ENCODE measurements at regions not wholly inside any gene's neighbourhood (a gene's known extent, or its start where the extent isn't known, plus 50 kb on each side); places are given as distances from the start of the nearest gene placed in this dataset.

DNA sequence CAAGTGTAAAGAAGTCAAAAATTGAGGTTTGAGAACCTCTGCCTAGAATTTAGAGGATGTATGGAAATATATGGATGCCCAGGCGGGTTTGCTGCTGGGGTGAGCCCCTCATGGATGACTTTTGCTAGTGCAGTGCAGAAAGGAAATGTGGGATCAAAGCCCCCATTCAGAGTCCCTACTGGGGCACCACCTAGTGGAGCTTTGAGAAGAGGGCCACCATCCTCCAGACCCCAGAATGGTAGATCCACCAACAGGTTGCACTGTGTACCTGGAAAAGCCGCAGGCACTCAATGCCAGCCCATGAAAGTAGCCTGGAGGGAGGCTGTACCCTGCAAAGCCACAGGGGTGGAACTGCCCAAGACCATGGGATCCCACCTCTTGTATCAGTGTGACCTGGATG, 330.7 kb upstream of the DPYD start:
- POLR2A ChIA-PET, result no interaction called here
- CTCF ChIA-PET, result interaction anchor here (0.7 to 1.0 kb wide), 4 partner anchors 9 to 184 kb away, joined by 3 to 4 read pairs (median 3); no protein-coding TSS in a partner anchor

DNA sequence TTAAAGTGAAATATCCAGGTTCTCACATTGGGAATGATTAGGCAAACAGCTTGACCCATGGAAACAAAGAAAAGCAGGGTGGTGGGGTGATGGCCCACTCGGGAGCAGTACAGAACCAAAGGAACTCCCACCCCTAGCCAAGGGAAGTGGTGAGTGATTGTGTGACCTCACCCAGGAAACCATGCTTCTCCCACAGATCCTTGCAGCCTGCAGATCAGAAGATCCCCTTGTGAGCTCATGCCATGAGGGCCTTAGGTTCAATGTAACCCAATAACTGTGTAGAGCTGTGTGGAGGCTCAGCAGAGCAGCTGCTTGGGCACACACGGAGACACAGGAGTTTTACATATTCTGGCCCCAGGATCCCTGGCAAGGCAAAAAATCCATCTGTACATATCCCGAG, 311.8 kb upstream of the DPYD start:
- Histone ChIP-seq H3K4me1 (ENCODE audit: control insufficient read depth, insufficient read depth, low read length) (no peaks in the 10 kb centered on the region), H3K27ac (ENCODE audit: extremely low read depth, low read depth, low read length) (no peak overlapping the region), H3K4me3 (ENCODE audit: low read depth, low read length) (no peak overlapping the region), H3K9me3 (ENCODE audit: control insufficient read depth, insufficient read depth, low read depth, low read length) (no peaks in the 10 kb centered on the region), H3K36me3 (ENCODE audit: control insufficient read depth in 2 of 2, insufficient read depth in 1 of 2, low read length in 2 of 2) (no peaks in the 10 kb centered on the region)
- TF ChIP-seq ZNF600 (tag by site-specific recombination; IDR thresholded peaks at IDR 0.05) (no peak), ZNF366 (tag by site-specific recombination; conservative IDR thresholded peaks at IDR 0.05) (no peak), ZNF654 (tag by site-specific recombination; IDR thresholded peaks at IDR 0.05; ENCODE audit: low read depth) (no peak)
- TF ChIP-seq, protein P1, sequence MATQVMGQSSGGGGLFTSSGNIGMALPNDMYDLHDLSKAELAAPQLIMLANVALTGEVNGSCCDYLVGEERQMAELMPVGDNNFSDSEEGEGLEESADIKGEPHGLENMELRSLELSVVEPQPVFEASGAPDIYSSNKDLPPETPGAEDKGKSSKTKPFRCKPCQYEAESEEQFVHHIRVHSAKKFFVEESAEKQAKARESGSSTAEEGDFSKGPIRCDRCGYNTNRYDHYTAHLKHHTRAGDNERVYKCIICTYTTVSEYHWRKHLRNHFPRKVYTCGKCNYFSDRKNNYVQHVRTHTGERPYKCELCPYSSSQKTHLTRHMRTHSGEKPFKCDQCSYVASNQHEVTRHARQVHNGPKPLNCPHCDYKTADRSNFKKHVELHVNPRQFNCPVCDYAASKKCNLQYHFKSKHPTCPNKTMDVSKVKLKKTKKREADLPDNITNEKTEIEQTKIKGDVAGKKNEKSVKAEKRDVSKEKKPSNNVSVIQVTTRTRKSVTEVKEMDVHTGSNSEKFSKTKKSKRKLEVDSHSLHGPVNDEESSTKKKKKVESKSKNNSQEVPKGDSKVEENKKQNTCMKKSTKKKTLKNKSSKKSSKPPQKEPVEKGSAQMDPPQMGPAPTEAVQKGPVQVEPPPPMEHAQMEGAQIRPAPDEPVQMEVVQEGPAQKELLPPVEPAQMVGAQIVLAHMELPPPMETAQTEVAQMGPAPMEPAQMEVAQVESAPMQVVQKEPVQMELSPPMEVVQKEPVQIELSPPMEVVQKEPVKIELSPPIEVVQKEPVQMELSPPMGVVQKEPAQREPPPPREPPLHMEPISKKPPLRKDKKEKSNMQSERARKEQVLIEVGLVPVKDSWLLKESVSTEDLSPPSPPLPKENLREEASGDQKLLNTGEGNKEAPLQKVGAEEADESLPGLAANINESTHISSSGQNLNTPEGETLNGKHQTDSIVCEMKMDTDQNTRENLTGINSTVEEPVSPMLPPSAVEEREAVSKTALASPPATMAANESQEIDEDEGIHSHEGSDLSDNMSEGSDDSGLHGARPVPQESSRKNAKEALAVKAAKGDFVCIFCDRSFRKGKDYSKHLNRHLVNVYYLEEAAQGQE (tag by site-specific recombination; IDR thresholded peaks at IDR 0.05), result no peak
- TF ChIP-seq, protein P2, sequence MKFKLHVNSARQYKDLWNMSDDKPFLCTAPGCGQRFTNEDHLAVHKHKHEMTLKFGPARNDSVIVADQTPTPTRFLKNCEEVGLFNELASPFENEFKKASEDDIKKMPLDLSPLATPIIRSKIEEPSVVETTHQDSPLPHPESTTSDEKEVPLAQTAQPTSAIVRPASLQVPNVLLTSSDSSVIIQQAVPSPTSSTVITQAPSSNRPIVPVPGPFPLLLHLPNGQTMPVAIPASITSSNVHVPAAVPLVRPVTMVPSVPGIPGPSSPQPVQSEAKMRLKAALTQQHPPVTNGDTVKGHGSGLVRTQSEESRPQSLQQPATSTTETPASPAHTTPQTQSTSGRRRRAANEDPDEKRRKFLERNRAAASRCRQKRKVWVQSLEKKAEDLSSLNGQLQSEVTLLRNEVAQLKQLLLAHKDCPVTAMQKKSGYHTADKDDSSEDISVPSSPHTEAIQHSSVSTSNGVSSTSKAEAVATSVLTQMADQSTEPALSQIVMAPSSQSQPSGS (tag by site-specific recombination; IDR thresholded peaks at IDR 0.05; ENCODE audit: low read depth), result no peak
- ChIA-PET POLR2A (no interaction called here), CTCF (no interaction called here)

More for the DNA sequence above, 330.7 kb upstream of the DPYD start:
- H3K36me3 ChIP-seq (ENCODE audit: control insufficient read depth in 2 of 2, insufficient read depth in 1 of 2, low read length in 2 of 2), result no peaks in the 10 kb centered on the region
- H3K4me1 ChIP-seq (ENCODE audit: control insufficient read depth, insufficient read depth, low read length), result no peaks in the 10 kb centered on the region
- H3K9me3 ChIP-seq (ENCODE audit: control insufficient read depth, insufficient read depth, low read depth, low read length), result no peaks in the 10 kb centered on the region
- TF ChIP-seq HOXC10 (CRISPR knock-in tag; IDR thresholded peaks at IDR 0.05) (no peak), ZNF239 (tag by site-specific recombination; IDR thresholded peaks at IDR 0.05) (no peak), ZNF350 (tag by site-specific recombination; IDR thresholded peaks at IDR 0.05) (no peak), ZNF600 (tag by site-specific recombination; IDR thresholded peaks at IDR 0.05) (no peak), ZNF202 (tag by site-specific recombination; IDR thresholded peaks at IDR 0.05; ENCODE audit: borderline replicate concordance) (no peak), ZNF324 (tag by site-specific recombination; IDR thresholded peaks at IDR 0.05) (no peak), ZNF221 (tag by site-specific recombination; IDR thresholded peaks at IDR 0.05; ENCODE audit: borderline replicate concordance) (no peak), ZNF549 (tag by site-specific recombination; IDR thresholded peaks at IDR 0.05) (no peak), ZNF433 (tag by site-specific recombination; IDR thresholded peaks at IDR 0.05; ENCODE audit: low read depth) (no peak), KLF7 (tag by site-specific recombination; IDR thresholded peaks at IDR 0.05; ENCODE audit: borderline replicate concordance) (no peak), ZNF266 (tag by site-specific recombination; IDR thresholded peaks at IDR 0.05; ENCODE audit: low read depth) (no peak), ZNF510 (tag by site-specific recombination; IDR thresholded peaks at IDR 0.05; ENCODE audit: insufficient replicate concordance) (no peak), GLI4 (tag by site-specific recombination; IDR thresholded peaks at IDR 0.05) (no peak), ZNF596 (tag by site-specific recombination; IDR thresholded peaks at IDR 0.05) (no peak)
- TF ChIP-seq, protein P3, sequence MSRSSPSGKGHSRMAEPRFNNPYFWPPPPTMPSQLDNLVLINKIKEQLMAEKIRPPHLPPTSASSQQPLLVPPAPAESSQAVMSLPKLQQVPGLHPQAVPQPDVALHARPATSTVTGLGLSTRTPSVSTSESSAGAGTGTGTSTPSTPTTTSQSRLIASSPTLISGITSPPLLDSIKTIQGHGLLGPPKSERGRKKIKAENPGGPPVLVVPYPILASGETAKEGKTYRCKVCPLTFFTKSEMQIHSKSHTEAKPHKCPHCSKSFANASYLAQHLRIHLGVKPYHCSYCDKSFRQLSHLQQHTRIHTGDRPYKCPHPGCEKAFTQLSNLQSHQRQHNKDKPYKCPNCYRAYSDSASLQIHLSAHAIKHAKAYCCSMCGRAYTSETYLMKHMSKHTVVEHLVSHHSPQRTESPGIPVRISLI (tag by site-specific recombination; IDR thresholded peaks at IDR 0.05), result no peak
- TF ChIP-seq, protein P4, sequence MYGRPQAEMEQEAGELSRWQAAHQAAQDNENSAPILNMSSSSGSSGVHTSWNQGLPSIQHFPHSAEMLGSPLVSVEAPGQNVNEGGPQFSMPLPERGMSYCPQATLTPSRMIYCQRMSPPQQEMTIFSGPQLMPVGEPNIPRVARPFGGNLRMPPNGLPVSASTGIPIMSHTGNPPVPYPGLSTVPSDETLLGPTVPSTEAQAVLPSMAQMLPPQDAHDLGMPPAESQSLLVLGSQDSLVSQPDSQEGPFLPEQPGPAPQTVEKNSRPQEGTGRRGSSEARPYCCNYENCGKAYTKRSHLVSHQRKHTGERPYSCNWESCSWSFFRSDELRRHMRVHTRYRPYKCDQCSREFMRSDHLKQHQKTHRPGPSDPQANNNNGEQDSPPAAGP (tag by site-specific recombination; IDR thresholded peaks at IDR 0.05), result no peak
- TF ChIP-seq, protein P5, sequence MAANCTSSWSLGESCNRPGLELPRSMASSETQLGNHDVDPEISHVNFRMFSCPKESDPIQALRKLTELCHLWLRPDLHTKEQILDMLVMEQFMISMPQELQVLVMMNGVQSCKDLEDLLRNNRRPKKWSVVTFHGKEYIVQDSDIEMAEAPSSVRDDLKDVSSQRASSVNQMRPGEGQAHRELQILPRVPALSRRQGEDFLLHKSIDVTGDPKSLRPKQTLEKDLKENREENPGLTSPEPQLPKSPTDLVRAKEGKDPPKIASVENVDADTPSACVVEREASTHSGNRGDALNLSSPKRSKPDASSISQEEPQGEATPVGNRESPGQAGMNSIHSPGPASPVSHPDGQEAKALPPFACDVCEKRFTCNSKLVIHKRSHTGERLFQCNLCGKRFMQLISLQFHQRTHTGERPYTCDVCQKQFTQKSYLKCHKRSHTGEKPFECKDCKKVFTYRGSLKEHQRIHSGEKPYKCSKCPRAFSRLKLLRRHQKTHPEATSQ (tag by site-specific recombination; IDR thresholded peaks at IDR 0.05), result no peak
- no peak overlapping the region for H3K4me3 ChIP-seq (ENCODE audit: low read depth, low read length)
- no peak overlapping the region for H3K27ac ChIP-seq (ENCODE audit: extremely low read depth, low read depth, low read length)
